ENCODE measurements at regions not wholly inside any gene's neighbourhood (a gene's known extent, or its start where the extent isn't known, plus 50 kb on each side); places are given as distances from the start of the nearest gene placed in this dataset.

GRCh38 chr17:72205357-72205756 lies 84.5 kb downstream of the SOX9 start:
- peaks cover 0 to 5% of the 10 kb centered on the region in 2 donors for H3K27me3 ChIP-seq (ENCODE audit: control insufficient read depth in 2 of 2, insufficient read depth in 1 of 2, low read length in 1 of 2)
- no peaks in the 10 kb centered on the region for H3K4me1 ChIP-seq (ENCODE audit: control insufficient read depth in 2 of 2, insufficient read depth in 2 of 2, low read length in 2 of 2)
- no peak for DNase-seq (ENCODE audit: low read depth in 6 of 9, low spot score in 9 of 9)
- no peak overlapping the region for H3K4me3 ChIP-seq (ENCODE audit: low read length in 2 of 2)
- H3K36me3 ChIP-seq (ENCODE audit: control insufficient read depth in 2 of 2, insufficient read depth in 2 of 2, low read length in 1 of 2): no peaks in the 10 kb centered on the region
- no peak overlapping the region for H3K27ac ChIP-seq (ENCODE audit: low read depth in 1 of 2, low read length in 1 of 2)
- H3K9me3 ChIP-seq (ENCODE audit: control insufficient read depth in 2 of 2, insufficient read depth in 1 of 2, low read length in 1 of 2): no peaks in the 10 kb centered on the region
- WGBS: 20% methylated on average over 14 of the region's 14 CpGs

- Histone ChIP-seq H3K36me3 (ENCODE audit: control insufficient read depth in 2 of 2, insufficient read depth in 2 of 2, low read length in 1 of 2) (no peaks in the 10 kb centered on the region), H3K9me3 (ENCODE audit: control insufficient read depth in 2 of 2, insufficient read depth in 1 of 2, low read length in 1 of 2) (no peaks in the 10 kb centered on the region)
- WGBS: 88% methylated on average over 3 of the region's 3 CpGs
These were observed 85.0 kb downstream of the SOX9 start for GRCh38 chr17:72205822-72206221.

DNA sequence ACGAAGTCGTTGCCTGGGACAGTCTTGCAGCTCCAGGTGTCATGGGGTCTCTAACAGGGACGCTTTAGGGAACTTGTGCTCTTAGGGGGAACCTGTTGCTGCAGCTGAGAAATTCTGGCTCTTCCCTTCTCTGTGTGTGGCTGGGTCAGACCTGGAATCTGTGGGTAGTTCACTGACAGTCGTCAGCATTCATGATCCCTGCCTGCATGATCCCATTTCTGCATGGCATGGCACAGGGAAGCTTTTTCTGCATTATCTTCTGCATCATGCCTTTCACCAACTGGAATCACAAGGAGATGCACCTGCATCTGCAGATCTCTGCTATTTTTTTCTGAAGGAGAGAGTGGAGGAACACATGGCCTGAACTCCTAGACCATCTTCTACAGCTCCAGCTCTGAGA lies 85.6 kb downstream of the SOX9 start:
- no peaks in the 10 kb centered on the region for H3K4me1 ChIP-seq (ENCODE audit: control insufficient read depth in 2 of 2, insufficient read depth in 2 of 2, low read length in 2 of 2)
- no peaks in the 10 kb centered on the region for H3K9me3 ChIP-seq (ENCODE audit: control insufficient read depth in 2 of 2, insufficient read depth in 1 of 2, low read length in 1 of 2)
- DNase-seq (ENCODE audit: low read depth in 6 of 9, low spot score in 9 of 9): no peak
- H3K36me3 ChIP-seq (ENCODE audit: control insufficient read depth in 2 of 2, insufficient read depth in 2 of 2, low read length in 1 of 2): no peaks in the 10 kb centered on the region
- H3K4me3 ChIP-seq (ENCODE audit: low read length in 2 of 2): no peak overlapping the region
- 64% methylated on average over 4 of the region's 4 CpGs for WGBS
- H3K27ac ChIP-seq (ENCODE audit: low read depth in 1 of 2, low read length in 1 of 2): no peak overlapping the region
- H3K27me3 ChIP-seq (ENCODE audit: control insufficient read depth in 2 of 2, insufficient read depth in 1 of 2, low read length in 1 of 2): peaks cover 0 to 5% of the 10 kb centered on the region in 2 donors

More at GRCh38 chr17:72205822-72206221, 85.0 kb downstream of the SOX9 start:
- H3K4me3 ChIP-seq (ENCODE audit: low read length in 2 of 2): no peak overlapping the region
- H3K27ac ChIP-seq (ENCODE audit: low read depth in 1 of 2, low read length in 1 of 2): no peak overlapping the region
- H3K27me3 ChIP-seq (ENCODE audit: control insufficient read depth in 2 of 2, insufficient read depth in 1 of 2, low read length in 1 of 2): peaks cover 0 to 5% of the 10 kb centered on the region in 2 donors
- DNase-seq (ENCODE audit: low read depth in 6 of 9, low spot score in 9 of 9): no peak
- H3K4me1 ChIP-seq (ENCODE audit: control insufficient read depth in 2 of 2, insufficient read depth in 2 of 2, low read length in 2 of 2): no peaks in the 10 kb centered on the region

GRCh38 chr17:72208832-72209231 lies 88.0 kb downstream of the SOX9 start:
- no peak for DNase-seq (ENCODE audit: low read depth in 6 of 9, low spot score in 9 of 9)
- Histone ChIP-seq H3K4me3 (ENCODE audit: low read length in 2 of 2) (no peak overlapping the region), H3K4me1 (ENCODE audit: control insufficient read depth in 2 of 2, insufficient read depth in 2 of 2, low read length in 2 of 2) (no peaks in the 10 kb centered on the region), H3K27ac (ENCODE audit: low read depth in 1 of 2, low read length in 1 of 2) (no peak overlapping the region), H3K36me3 (ENCODE audit: control insufficient read depth in 2 of 2, insufficient read depth in 2 of 2, low read length in 1 of 2) (no peaks in the 10 kb centered on the region), H3K9me3 (ENCODE audit: control insufficient read depth in 2 of 2, insufficient read depth in 1 of 2, low read length in 1 of 2) (no peaks in the 10 kb centered on the region), H3K27me3 (ENCODE audit: control insufficient read depth in 2 of 2, insufficient read depth in 1 of 2, low read length in 1 of 2) (peaks cover 0 to 5% of the 10 kb centered on the region in 2 donors)

GRCh38 chr17:72212041-72212440 lies 91.2 kb downstream of the SOX9 start:
- no peaks in the 10 kb centered on the region for H3K36me3 ChIP-seq (ENCODE audit: control insufficient read depth in 2 of 2, insufficient read depth in 2 of 2, low read length in 1 of 2)
- H3K4me1 ChIP-seq (ENCODE audit: control insufficient read depth in 2 of 2, insufficient read depth in 2 of 2, low read length in 2 of 2): no peaks in the 10 kb centered on the region
- WGBS: 74% methylated on average over 5 of the region's 5 CpGs

DNA sequence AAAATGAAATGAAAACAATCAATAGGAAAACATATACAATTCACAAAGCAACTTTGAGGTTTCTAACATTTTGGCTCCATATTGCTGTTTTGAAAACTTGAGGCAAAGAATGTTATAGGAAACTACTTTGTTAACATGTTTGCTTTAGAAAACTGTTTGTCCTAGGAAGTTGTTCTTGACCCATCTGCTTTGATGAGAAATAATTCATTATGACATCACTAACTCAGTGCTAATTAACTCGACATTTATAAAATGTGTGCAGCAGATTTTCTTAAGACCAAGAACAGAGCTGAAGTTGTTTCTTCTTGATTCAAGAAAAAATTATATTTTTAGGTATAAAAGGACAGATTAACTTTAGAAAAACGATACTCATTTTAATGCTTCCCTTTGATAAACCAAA lies 94.7 kb downstream of the SOX9 start:
- no peaks in the 10 kb centered on the region for H3K36me3 ChIP-seq (ENCODE audit: control insufficient read depth in 2 of 2, insufficient read depth in 2 of 2, low read length in 1 of 2)
- peaks cover 6 to 20% of the 10 kb centered on the region in 2 donors for H3K27me3 ChIP-seq (ENCODE audit: control insufficient read depth in 2 of 2, insufficient read depth in 1 of 2, low read length in 1 of 2)
- no peaks in the 10 kb centered on the region for H3K4me1 ChIP-seq (ENCODE audit: control insufficient read depth in 2 of 2, insufficient read depth in 2 of 2, low read length in 2 of 2)
- no peak overlapping the region for H3K4me3 ChIP-seq (ENCODE audit: low read length in 2 of 2)
- H3K27ac ChIP-seq (ENCODE audit: low read depth in 1 of 2, low read length in 1 of 2): no peak overlapping the region
- DNase-seq (ENCODE audit: low read depth in 6 of 9, low spot score in 9 of 9): no peak
- H3K9me3 ChIP-seq (ENCODE audit: control insufficient read depth in 2 of 2, insufficient read depth in 1 of 2, low read length in 1 of 2): peaks cover 0 to 1% of the 10 kb centered on the region in 2 donors
- WGBS: 85% methylated on average over 2 of the region's 2 CpGs

More at GRCh38 chr17:72212041-72212440, 91.2 kb downstream of the SOX9 start:
- Histone ChIP-seq H3K4me3 (ENCODE audit: low read length in 2 of 2) (no peak overlapping the region), H3K9me3 (ENCODE audit: control insufficient read depth in 2 of 2, insufficient read depth in 1 of 2, low read length in 1 of 2) (no peaks in the 10 kb centered on the region), H3K27me3 (ENCODE audit: control insufficient read depth in 2 of 2, insufficient read depth in 1 of 2, low read length in 1 of 2) (no peaks in the 10 kb centered on the region), H3K27ac (ENCODE audit: low read depth in 1 of 2, low read length in 1 of 2) (no peak overlapping the region)
- no peak for DNase-seq (ENCODE audit: low read depth in 6 of 9, low spot score in 9 of 9)

DNA sequence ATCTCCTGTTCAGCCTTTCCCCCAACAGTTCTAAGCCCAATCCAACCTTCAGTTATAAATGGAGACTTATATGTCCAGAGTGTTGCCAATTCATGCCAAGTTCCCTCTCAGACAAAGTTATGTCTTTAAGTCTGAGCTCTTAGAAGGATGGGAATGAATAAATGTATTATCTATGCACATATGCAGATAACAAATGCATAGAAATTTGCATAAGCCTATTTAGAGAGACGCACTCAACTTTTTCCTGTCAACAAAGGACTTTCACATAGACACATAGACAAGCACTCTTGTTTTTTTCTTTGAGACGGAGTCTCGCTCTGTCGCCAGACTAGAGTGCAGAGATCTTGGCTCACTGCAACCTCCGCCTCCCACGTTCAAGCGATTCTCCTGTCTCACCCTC lies 95.1 kb downstream of the SOX9 start:
- 93% methylated on average over 7 of the region's 7 CpGs for WGBS
- H3K4me1 ChIP-seq (ENCODE audit: control insufficient read depth in 2 of 2, insufficient read depth in 2 of 2, low read length in 2 of 2): no peaks in the 10 kb centered on the region
- peaks cover 6 to 20% of the 10 kb centered on the region in 2 donors for H3K27me3 ChIP-seq (ENCODE audit: control insufficient read depth in 2 of 2, insufficient read depth in 1 of 2, low read length in 1 of 2)
- no peaks in the 10 kb centered on the region for H3K36me3 ChIP-seq (ENCODE audit: control insufficient read depth in 2 of 2, insufficient read depth in 2 of 2, low read length in 1 of 2)
- no peak overlapping the region for H3K27ac ChIP-seq (ENCODE audit: low read depth in 1 of 2, low read length in 1 of 2)
- H3K4me3 ChIP-seq (ENCODE audit: low read length in 2 of 2): no peak overlapping the region
- DNase-seq (ENCODE audit: low read depth in 6 of 9, low spot score in 9 of 9): no peak
- H3K9me3 ChIP-seq (ENCODE audit: control insufficient read depth in 2 of 2, insufficient read depth in 1 of 2, low read length in 1 of 2): peaks cover 0 to 1% of the 10 kb centered on the region in 2 donors

DNA sequence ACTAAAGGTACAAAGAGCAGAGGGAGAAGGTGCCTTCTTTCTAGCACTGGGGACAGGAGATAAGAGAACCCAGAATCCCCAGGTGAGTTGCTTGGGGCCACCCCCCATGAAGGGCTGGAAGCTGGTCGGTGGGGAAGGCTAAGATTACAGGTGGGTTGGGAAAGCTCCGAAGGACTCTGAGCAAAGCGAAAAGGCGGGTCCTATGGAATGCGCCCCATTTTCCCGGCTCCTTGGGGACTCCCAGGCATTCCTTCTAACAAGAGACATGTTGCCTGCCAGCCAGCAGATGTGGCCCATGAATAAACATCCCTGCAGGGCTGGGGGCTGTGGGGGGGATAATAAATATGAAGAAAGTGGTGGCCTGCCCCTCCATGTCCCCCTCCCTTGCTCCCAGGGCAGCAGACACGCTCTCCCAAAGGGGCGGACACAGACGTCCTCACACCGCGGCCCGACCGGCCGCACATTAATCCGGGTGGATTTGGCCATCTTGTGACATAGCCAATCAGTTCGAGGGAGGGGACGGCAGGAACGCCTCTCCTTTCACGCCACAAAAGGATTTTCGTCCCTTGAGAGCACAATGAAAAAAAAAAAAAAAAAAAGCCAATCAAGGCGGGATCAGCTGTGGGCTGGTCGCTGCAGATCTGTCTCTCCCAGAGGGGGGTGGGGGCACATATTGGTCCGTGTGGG lies 98.5 kb downstream of the SOX9 start:
- Histone ChIP-seq H3K9me3 (ENCODE audit: control insufficient read depth in 2 of 2, insufficient read depth in 1 of 2, low read length in 1 of 2) (peaks cover 0 to 1% of the 10 kb centered on the region in 2 donors), H3K27me3 (ENCODE audit: control insufficient read depth in 2 of 2, insufficient read depth in 1 of 2, low read length in 1 of 2) (peaks cover 6 to 20% of the 10 kb centered on the region in 2 donors), H3K27ac (ENCODE audit: low read depth in 1 of 2, low read length in 1 of 2) (no peak overlapping the region), H3K4me1 (ENCODE audit: control insufficient read depth in 2 of 2, insufficient read depth in 2 of 2, low read length in 2 of 2) (no peaks in the 10 kb centered on the region), H3K4me3 (ENCODE audit: low read length in 2 of 2) (no peak overlapping the region), H3K36me3 (ENCODE audit: control insufficient read depth in 2 of 2, insufficient read depth in 2 of 2, low read length in 1 of 2) (no peaks in the 10 kb centered on the region)
- WGBS: 7% methylated on average over 23 of the region's 23 CpGs
- no peak for DNase-seq (ENCODE audit: low read depth in 6 of 9, low spot score in 9 of 9)

GRCh38 chr17:72219824-72220493 lies 99.1 kb downstream of the SOX9 start:
- no peak overlapping the region for H3K27ac ChIP-seq (ENCODE audit: low read depth in 1 of 2, low read length in 1 of 2)
- DNase-seq (ENCODE audit: low read depth in 6 of 9, low spot score in 9 of 9): no peak
- H3K27me3 ChIP-seq (ENCODE audit: control insufficient read depth in 2 of 2, insufficient read depth in 1 of 2, low read length in 1 of 2): peaks cover 6 to 20% of the 10 kb centered on the region in 2 donors
- 6% methylated on average over 22 of the region's 22 CpGs for WGBS
- H3K36me3 ChIP-seq (ENCODE audit: control insufficient read depth in 2 of 2, insufficient read depth in 2 of 2, low read length in 1 of 2): no peaks in the 10 kb centered on the region
- no peaks in the 10 kb centered on the region for H3K4me1 ChIP-seq (ENCODE audit: control insufficient read depth in 2 of 2, insufficient read depth in 2 of 2, low read length in 2 of 2)
- peaks cover 0 to 1% of the 10 kb centered on the region in 2 donors for H3K9me3 ChIP-seq (ENCODE audit: control insufficient read depth in 2 of 2, insufficient read depth in 1 of 2, low read length in 1 of 2)
- no peak overlapping the region for H3K4me3 ChIP-seq (ENCODE audit: low read length in 2 of 2)

All from thymus (tissue), 11 donors.